ENCODE measurements at regions not wholly inside any gene's neighbourhood (a gene's known extent, or its start where the extent isn't known, plus 50 kb on each side); places are given as distances from the start of the nearest gene placed in this dataset.
A peak's percentile ranks its signal among the peaks of the same experiment; 100 is the strongest.

- WGBS, result 93% methylated on average over 3 of the region's 3 CpGs
- Histone ChIP-seq H3K27me3 (ENCODE audit: control insufficient read depth in 2 of 2, insufficient read depth in 1 of 2, low read length in 1 of 2) (no peaks in the 10 kb centered on the region), H3K4me1 (ENCODE audit: control insufficient read depth in 2 of 2, insufficient read depth in 2 of 2, low read length in 2 of 2) (no peaks in the 10 kb centered on the region), H3K9me3 (ENCODE audit: control insufficient read depth in 2 of 2, insufficient read depth in 1 of 2, low read length in 1 of 2) (no peaks in the 10 kb centered on the region), H3K27ac (ENCODE audit: low read depth in 1 of 2, low read length in 1 of 2) (no peak overlapping the region), H3K4me3 (ENCODE audit: low read length in 2 of 2) (no peak overlapping the region), H3K36me3 (ENCODE audit: control insufficient read depth in 2 of 2, insufficient read depth in 2 of 2, low read length in 1 of 2) (no peaks in the 10 kb centered on the region)
- DNase-seq (ENCODE audit: low read depth in 6 of 9, low spot score in 9 of 9), result no peak
Measured at GRCh38 chr6:56744528-56744927, 101.8 kb upstream of the DST start.

GRCh38 chr6:56742122-56742791, 99.6 kb upstream of the DST start:
- no peaks in the 10 kb centered on the region for H3K9me3 ChIP-seq (ENCODE audit: control insufficient read depth in 2 of 2, insufficient read depth in 1 of 2, low read length in 1 of 2)
- no peak overlapping the region for H3K4me3 ChIP-seq (ENCODE audit: low read length in 2 of 2)
- no peak for DNase-seq (ENCODE audit: low read depth in 6 of 9, low spot score in 9 of 9)
- no peaks in the 10 kb centered on the region for H3K27me3 ChIP-seq (ENCODE audit: control insufficient read depth in 2 of 2, insufficient read depth in 1 of 2, low read length in 1 of 2)
- H3K27ac ChIP-seq (ENCODE audit: low read depth in 1 of 2, low read length in 1 of 2), result peak overlapping the region in 1 of 2 donors; percentile 4
- no peaks in the 10 kb centered on the region for H3K4me1 ChIP-seq (ENCODE audit: control insufficient read depth in 2 of 2, insufficient read depth in 2 of 2, low read length in 2 of 2)
- no peaks in the 10 kb centered on the region for H3K36me3 ChIP-seq (ENCODE audit: control insufficient read depth in 2 of 2, insufficient read depth in 2 of 2, low read length in 1 of 2)
- 65% methylated on average over 6 of the region's 6 CpGs for WGBS

GRCh38 chr6:56741472-56741871, 98.8 kb upstream of the DST start:
- Histone ChIP-seq H3K36me3 (ENCODE audit: control insufficient read depth in 2 of 2, insufficient read depth in 2 of 2, low read length in 1 of 2) (no peaks in the 10 kb centered on the region), H3K27me3 (ENCODE audit: control insufficient read depth in 2 of 2, insufficient read depth in 1 of 2, low read length in 1 of 2) (no peaks in the 10 kb centered on the region), H3K4me1 (ENCODE audit: control insufficient read depth in 2 of 2, insufficient read depth in 2 of 2, low read length in 2 of 2) (no peaks in the 10 kb centered on the region), H3K27ac (ENCODE audit: low read depth in 1 of 2, low read length in 1 of 2) (no peak overlapping the region), H3K9me3 (ENCODE audit: control insufficient read depth in 2 of 2, insufficient read depth in 1 of 2, low read length in 1 of 2) (no peaks in the 10 kb centered on the region), H3K4me3 (ENCODE audit: low read length in 2 of 2) (no peak overlapping the region)
- DNase-seq (ENCODE audit: low read depth in 6 of 9, low spot score in 9 of 9), result no peak

- H3K36me3 ChIP-seq (ENCODE audit: control insufficient read depth in 2 of 2, insufficient read depth in 2 of 2, low read length in 1 of 2), result no peaks in the 10 kb centered on the region
- H3K27ac ChIP-seq (ENCODE audit: low read depth in 1 of 2, low read length in 1 of 2), result no peak overlapping the region
- DNase-seq (ENCODE audit: low read depth in 6 of 9, low spot score in 9 of 9), result no peak
- H3K4me3 ChIP-seq (ENCODE audit: low read length in 2 of 2), result no peak overlapping the region
- 98% methylated on average over 8 of the region's 8 CpGs for WGBS
- no peaks in the 10 kb centered on the region for H3K9me3 ChIP-seq (ENCODE audit: control insufficient read depth in 2 of 2, insufficient read depth in 1 of 2, low read length in 1 of 2)
- H3K4me1 ChIP-seq (ENCODE audit: control insufficient read depth in 2 of 2, insufficient read depth in 2 of 2, low read length in 2 of 2), result no peaks in the 10 kb centered on the region
- H3K27me3 ChIP-seq (ENCODE audit: control insufficient read depth in 2 of 2, insufficient read depth in 1 of 2, low read length in 1 of 2), result no peaks in the 10 kb centered on the region
Measured at GRCh38 chr6:56739836-56740815, 97.4 kb upstream of the DST start.

GRCh38 chr6:56736804-56737203, 94.1 kb upstream of the DST start:
- 97% methylated on average over 4 of the region's 4 CpGs for WGBS

GRCh38 chr6:56734335-56734734, 91.6 kb upstream of the DST start:
- Histone ChIP-seq H3K4me3 (ENCODE audit: low read length in 2 of 2) (no peak overlapping the region), H3K36me3 (ENCODE audit: control insufficient read depth in 2 of 2, insufficient read depth in 2 of 2, low read length in 1 of 2) (no peaks in the 10 kb centered on the region), H3K4me1 (ENCODE audit: control insufficient read depth in 2 of 2, insufficient read depth in 2 of 2, low read length in 2 of 2) (no peaks in the 10 kb centered on the region), H3K27me3 (ENCODE audit: control insufficient read depth in 2 of 2, insufficient read depth in 1 of 2, low read length in 1 of 2) (no peaks in the 10 kb centered on the region), H3K27ac (ENCODE audit: low read depth in 1 of 2, low read length in 1 of 2) (no peak overlapping the region), H3K9me3 (ENCODE audit: control insufficient read depth in 2 of 2, insufficient read depth in 1 of 2, low read length in 1 of 2) (no peaks in the 10 kb centered on the region)
- 89% methylated on average over 2 of the region's 2 CpGs for WGBS
- DNase-seq (ENCODE audit: low read depth in 6 of 9, low spot score in 9 of 9), result no peak

More at GRCh38 chr6:56736804-56737203, 94.1 kb upstream of the DST start:
- Histone ChIP-seq H3K4me1 (ENCODE audit: control insufficient read depth in 2 of 2, insufficient read depth in 2 of 2, low read length in 2 of 2) (no peaks in the 10 kb centered on the region), H3K4me3 (ENCODE audit: low read length in 2 of 2) (no peak overlapping the region), H3K27me3 (ENCODE audit: control insufficient read depth in 2 of 2, insufficient read depth in 1 of 2, low read length in 1 of 2) (no peaks in the 10 kb centered on the region), H3K9me3 (ENCODE audit: control insufficient read depth in 2 of 2, insufficient read depth in 1 of 2, low read length in 1 of 2) (no peaks in the 10 kb centered on the region), H3K36me3 (ENCODE audit: control insufficient read depth in 2 of 2, insufficient read depth in 2 of 2, low read length in 1 of 2) (no peaks in the 10 kb centered on the region), H3K27ac (ENCODE audit: low read depth in 1 of 2, low read length in 1 of 2) (no peak overlapping the region)
- DNase-seq (ENCODE audit: low read depth in 6 of 9, low spot score in 9 of 9), result no peak

GRCh38 chr6:56733211-56733697, 90.6 kb upstream of the DST start:
- 97% methylated on average over 1 of the region's 1 CpG for WGBS
- Histone ChIP-seq H3K4me3 (ENCODE audit: low read length in 2 of 2) (no peak overlapping the region), H3K27ac (ENCODE audit: low read depth in 1 of 2, low read length in 1 of 2) (no peak overlapping the region)

GRCh38 chr6:56732517-56732916, 89.8 kb upstream of the DST start:
- Histone ChIP-seq H3K27ac (ENCODE audit: low read depth in 1 of 2, low read length in 1 of 2) (no peak overlapping the region), H3K27me3 (ENCODE audit: control insufficient read depth in 2 of 2, insufficient read depth in 1 of 2, low read length in 1 of 2) (no peaks in the 10 kb centered on the region), H3K36me3 (ENCODE audit: control insufficient read depth in 2 of 2, insufficient read depth in 2 of 2, low read length in 1 of 2) (no peaks in the 10 kb centered on the region), H3K4me1 (ENCODE audit: control insufficient read depth in 2 of 2, insufficient read depth in 2 of 2, low read length in 2 of 2) (no peaks in the 10 kb centered on the region), H3K4me3 (ENCODE audit: low read length in 2 of 2) (no peak overlapping the region), H3K9me3 (ENCODE audit: control insufficient read depth in 2 of 2, insufficient read depth in 1 of 2, low read length in 1 of 2) (no peaks in the 10 kb centered on the region)
- no peak for DNase-seq (ENCODE audit: low read depth in 6 of 9, low spot score in 9 of 9)
- WGBS, result 98% methylated on average over 4 of the region's 4 CpGs

More at GRCh38 chr6:56733211-56733697, 90.6 kb upstream of the DST start:
- no peaks in the 10 kb centered on the region for H3K9me3 ChIP-seq (ENCODE audit: control insufficient read depth in 2 of 2, insufficient read depth in 1 of 2, low read length in 1 of 2)
- H3K36me3 ChIP-seq (ENCODE audit: control insufficient read depth in 2 of 2, insufficient read depth in 2 of 2, low read length in 1 of 2), result no peaks in the 10 kb centered on the region
- H3K4me1 ChIP-seq (ENCODE audit: control insufficient read depth in 2 of 2, insufficient read depth in 2 of 2, low read length in 2 of 2), result no peaks in the 10 kb centered on the region
- no peaks in the 10 kb centered on the region for H3K27me3 ChIP-seq (ENCODE audit: control insufficient read depth in 2 of 2, insufficient read depth in 1 of 2, low read length in 1 of 2)
- no peak for DNase-seq (ENCODE audit: low read depth in 6 of 9, low spot score in 9 of 9)
